C4-2B (cell line): ENCODE measurements at regions not wholly inside any gene's neighbourhood (a gene's known extent, or its start where the extent isn't known, plus 50 kb on each side); places are given as distances from the start of the nearest gene placed in this dataset.
A peak's percentile ranks its signal among the peaks of the same experiment; 100 is the strongest.

ENCODE experiments used
- H3K27ac ChIP-seq: fragments of 450-650 bp; 2 replicates; pipeline ENCODE4 v1.5.1; 2017
- CTCF ChIP-seq: fragments of 450-650 bp; conservative IDR thresholded peaks from 2 replicates; pipeline ENCODE4 v1.5.1; 2017; ENCODE audit warnings: mild to moderate bottlenecking
- ZFX ChIP-seq: fragments of 450-650 bp; IDR thresholded peaks from 2 replicates; pipeline ENCODE4 v1.6.1; 2017

DNA sequence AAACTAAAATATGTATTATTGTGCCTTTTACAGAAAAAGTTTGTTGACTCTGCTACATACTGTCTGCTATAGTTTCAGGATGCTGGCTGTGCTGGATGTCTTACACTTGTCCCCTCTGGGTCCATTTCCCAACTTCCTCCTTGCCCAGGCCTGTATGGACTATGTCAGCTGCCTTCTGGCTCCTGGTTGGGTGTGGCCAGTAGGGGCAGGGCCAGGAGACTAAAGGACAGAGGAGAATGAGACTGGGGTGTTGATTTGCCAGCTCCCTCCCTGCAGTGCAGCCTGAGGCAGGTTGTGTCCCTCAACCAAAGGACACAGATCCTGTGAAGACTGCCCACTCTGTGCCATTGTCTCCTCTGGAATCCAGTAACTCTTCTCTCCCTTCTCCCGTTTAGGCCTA, 90.6 kb upstream of the UBE2E2 start:
- TF ChIP-seq ZFX, result no peak
- H3K27ac ChIP-seq, result peak overlapping the region; percentile 73

GRCh38 chr3:23113455-23114171, 89.5 kb upstream of the UBE2E2 start:
- no peak for TF ChIP-seq CTCF
- TF ChIP-seq ZFX, result no peak
- peak overlapping the region; percentile 77 for H3K27ac ChIP-seq

GRCh38 chr3:23114432-23114831, 88.7 kb upstream of the UBE2E2 start:
- TF ChIP-seq CTCF (no peak), ZFX (no peak)
- peak overlapping the region; percentile 71; the same call in 1 of the 2 replicates for H3K27ac ChIP-seq

GRCh38 chr3:23115171-23115877, 87.8 kb upstream of the UBE2E2 start:
- H3K27ac ChIP-seq, result no peak overlapping the region
- no peak for TF ChIP-seq CTCF
- no peak for TF ChIP-seq ZFX

DNA sequence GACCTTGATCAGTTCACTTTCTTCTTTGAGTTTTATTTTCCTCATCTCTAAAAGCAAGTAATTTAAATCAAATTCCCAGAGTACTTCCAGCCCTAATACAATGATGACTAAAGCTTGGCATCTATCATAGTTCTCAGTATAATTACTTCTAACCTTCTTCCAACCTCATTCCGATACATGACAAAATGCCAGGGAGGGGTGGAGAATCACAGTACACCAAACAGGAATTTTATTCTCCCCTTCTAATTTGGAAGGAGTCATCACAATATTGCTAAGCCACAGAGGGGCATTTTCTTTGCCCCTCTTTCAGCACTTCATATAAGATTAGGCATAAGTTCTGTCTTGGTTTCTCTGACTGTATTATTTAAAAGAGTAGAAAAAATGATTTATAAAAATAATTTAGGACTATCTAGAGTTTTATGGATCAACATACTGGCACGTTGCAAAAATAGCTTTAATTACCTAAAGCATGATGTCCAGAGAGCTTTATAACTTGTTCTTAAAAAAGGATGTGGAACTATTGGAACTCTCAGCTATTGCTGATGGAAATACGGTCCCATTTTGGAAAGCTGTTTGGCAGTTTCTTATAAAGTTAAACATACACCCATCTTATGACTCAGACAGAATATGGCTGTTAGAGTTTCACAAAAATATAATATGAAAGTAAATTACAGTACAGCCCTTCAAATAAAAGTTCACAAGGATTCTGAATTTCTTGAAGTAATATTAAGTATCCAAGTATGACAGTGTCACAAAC, 86.9 kb upstream of the UBE2E2 start:
- TF ChIP-seq ZFX, result no peak
- no peak for TF ChIP-seq CTCF

DNA sequence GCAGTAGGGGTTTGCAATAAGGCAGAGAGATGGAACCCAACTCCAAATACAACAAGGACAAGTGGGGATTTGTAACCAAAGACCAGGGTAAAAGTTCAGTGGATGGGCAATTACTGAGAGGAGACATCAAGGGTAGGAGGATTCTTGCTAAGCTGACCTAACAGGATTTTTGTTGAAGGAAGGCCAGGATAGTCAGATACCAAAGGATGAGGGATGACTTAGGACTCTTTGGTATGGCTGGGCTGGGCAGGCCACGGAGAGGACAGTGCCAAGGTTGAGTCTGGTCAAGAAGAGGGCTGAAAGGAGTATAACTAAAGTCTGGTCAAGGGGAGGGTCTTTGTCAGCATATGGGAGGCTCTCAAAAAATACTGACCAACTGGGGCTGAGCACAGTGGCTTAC, 85.3 kb upstream of the UBE2E2 start:
- TF ChIP-seq CTCF (no peak), ZFX (no peak)
- H3K27ac ChIP-seq, result no peak overlapping the region

More for the DNA sequence above, 86.9 kb upstream of the UBE2E2 start:
- no peak overlapping the region for H3K27ac ChIP-seq

- no peak overlapping the region for H3K27ac ChIP-seq
- no peak for TF ChIP-seq ZFX
Observed at GRCh38 chr3:23127196-23127595, 75.9 kb upstream of the UBE2E2 start.

DNA sequence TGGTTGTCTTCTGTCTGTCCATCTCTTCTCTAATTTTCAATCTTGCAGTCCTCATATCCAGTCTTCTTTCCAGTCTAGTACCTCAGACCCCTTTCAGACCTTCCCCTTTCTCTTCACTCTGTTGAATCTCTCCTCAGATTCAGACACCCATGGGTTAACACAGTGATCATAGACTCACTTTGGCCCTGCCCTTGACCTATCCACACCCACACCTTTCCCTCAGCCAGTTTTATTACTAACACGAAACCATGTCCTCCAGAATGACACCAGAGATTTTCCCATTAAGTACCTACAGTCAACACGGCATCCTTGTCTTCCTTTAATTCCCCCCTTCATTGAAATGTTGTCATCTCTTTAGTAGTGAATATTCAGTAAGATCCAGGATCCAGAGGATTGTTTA, 74.5 kb upstream of the UBE2E2 start:
- no peak overlapping the region for H3K27ac ChIP-seq
- TF ChIP-seq ZFX (no peak), CTCF (no peak)
